ENCODE measurements at regions not wholly inside any gene's neighbourhood (a gene's known extent, or its start where the extent isn't known, plus 50 kb on each side); places are given as distances from the start of the nearest gene placed in this dataset.

DNA sequence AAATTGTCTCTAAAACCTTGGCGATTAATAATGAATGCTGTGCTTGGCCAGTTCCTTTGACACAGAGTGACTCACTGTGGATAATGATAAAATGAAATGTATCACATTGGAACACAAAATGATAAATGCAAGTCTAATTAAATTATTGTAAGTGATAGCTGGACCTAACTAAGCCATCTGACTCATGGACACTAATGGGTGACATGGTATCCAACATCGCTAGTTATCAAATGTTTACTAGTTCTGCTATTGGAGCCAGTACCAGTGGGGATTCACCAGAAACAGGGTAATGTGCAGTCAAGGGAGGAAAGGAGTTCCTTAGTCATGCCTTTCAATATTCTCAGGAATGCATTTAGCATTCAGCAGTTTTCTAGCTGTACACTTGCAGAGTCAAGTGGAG is 736.3 kb upstream of the ACVR2A start:
- intact Hi-C loops (cut with micrococcal nuclease) = no loop called here
- Histone ChIP-seq H3K9me3 (ENCODE audit: control insufficient read depth in 1 of 2, insufficient read depth in 1 of 2, low read depth in 1 of 2, low read length in 2 of 2) (no peaks in the 10 kb centered on the region), H3K36me3 (ENCODE audit: control insufficient read depth in 1 of 2, insufficient read depth in 2 of 2, low read length in 2 of 2) (no peaks in the 10 kb centered on the region), H3K79me2 (ENCODE audit: insufficient read depth, low read length) (no peaks in the 10 kb centered on the region), H2AFZ (ENCODE audit: low read depth, low read length, poor library complexity, severe bottlenecking) (no peak overlapping the region), H3K4me2 (ENCODE audit: low read length) (no peak overlapping the region), H4K20me1 (ENCODE audit: insufficient read depth) (no peaks in the 10 kb centered on the region), H3K4me3 (replicated peaks in 1 of 2; ENCODE audit: low read depth in 1 of 2, low read length in 2 of 2) (no peak overlapping the region), H3K9me2 (ENCODE audit: insufficient read depth) (no peaks in the 10 kb centered on the region), H3K27ac (ENCODE audit: low read depth, low read length) (no peak overlapping the region), H3K27me3 (ENCODE audit: insufficient read depth, low read length) (no peaks in the 10 kb centered on the region), H3K9ac (ENCODE audit: low read length) (no peak overlapping the region), H3K4me1 (ENCODE audit: control insufficient read depth in 1 of 2, insufficient read depth in 2 of 2, low read length in 2 of 2) (no peaks in the 10 kb centered on the region)
- BruUV-seq (replicated peaks) = no TSS peak
- no peak for TF ChIP-seq ELF1 (IDR thresholded peaks at IDR 0.05; ENCODE audit: borderline replicate concordance, low read depth)
- TF ChIP-seq SIN3A (IDR thresholded peaks at IDR 0.05; ENCODE audit: low read depth) = no peak
- no peak for TF ChIP-seq POLR2A (IDR thresholded peaks at IDR 0.05; ENCODE audit: borderline replicate concordance, extremely low read depth, insufficient read depth, insufficient read length)
- TF ChIP-seq EZH2 (IDR thresholded peaks at IDR 0.05) = no peak
- no peak for TF ChIP-seq ZBTB33 (IDR thresholded peaks at IDR 0.05; ENCODE audit: extremely low read depth, insufficient replicate concordance, low read length)
- TF ChIP-seq TCF7L2 (IDR thresholded peaks at IDR 0.05; ENCODE audit: borderline replicate concordance, extremely low read depth, insufficient read depth, insufficient read length) = no peak
- no peak for TF ChIP-seq JUND (IDR thresholded peaks at IDR 0.05)
- TF ChIP-seq, protein P1, sequence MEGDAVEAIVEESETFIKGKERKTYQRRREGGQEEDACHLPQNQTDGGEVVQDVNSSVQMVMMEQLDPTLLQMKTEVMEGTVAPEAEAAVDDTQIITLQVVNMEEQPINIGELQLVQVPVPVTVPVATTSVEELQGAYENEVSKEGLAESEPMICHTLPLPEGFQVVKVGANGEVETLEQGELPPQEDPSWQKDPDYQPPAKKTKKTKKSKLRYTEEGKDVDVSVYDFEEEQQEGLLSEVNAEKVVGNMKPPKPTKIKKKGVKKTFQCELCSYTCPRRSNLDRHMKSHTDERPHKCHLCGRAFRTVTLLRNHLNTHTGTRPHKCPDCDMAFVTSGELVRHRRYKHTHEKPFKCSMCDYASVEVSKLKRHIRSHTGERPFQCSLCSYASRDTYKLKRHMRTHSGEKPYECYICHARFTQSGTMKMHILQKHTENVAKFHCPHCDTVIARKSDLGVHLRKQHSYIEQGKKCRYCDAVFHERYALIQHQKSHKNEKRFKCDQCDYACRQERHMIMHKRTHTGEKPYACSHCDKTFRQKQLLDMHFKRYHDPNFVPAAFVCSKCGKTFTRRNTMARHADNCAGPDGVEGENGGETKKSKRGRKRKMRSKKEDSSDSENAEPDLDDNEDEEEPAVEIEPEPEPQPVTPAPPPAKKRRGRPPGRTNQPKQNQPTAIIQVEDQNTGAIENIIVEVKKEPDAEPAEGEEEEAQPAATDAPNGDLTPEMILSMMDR (IDR thresholded peaks at IDR 0.05 in 2 of 3, conservative IDR thresholded peaks at IDR 0.05 in 1 of 3; ENCODE audit: borderline replicate concordance in 1 of 3, insufficient read depth in 1 of 3, low read depth in 2 of 3, low read length in 2 of 3) = no peak
- TF ChIP-seq EZH2phosphoT487 (IDR thresholded peaks at IDR 0.05; ENCODE audit: borderline replicate concordance) = no peak
- no peak for TF ChIP-seq ZFX (IDR thresholded peaks at IDR 0.05)
- no peak for TF ChIP-seq RAD21 (IDR thresholded peaks at IDR 0.05; ENCODE audit: low read depth)
- TF ChIP-seq CBX3 (IDR thresholded peaks at IDR 0.05; ENCODE audit: low read depth) = no peak
- TF ChIP-seq MAX (IDR thresholded peaks at IDR 0.05) = no peak
- TF ChIP-seq FOSL1 (IDR thresholded peaks at IDR 0.05; ENCODE audit: low read depth) = no peak
- TF ChIP-seq ZNF274 (IDR thresholded peaks at IDR 0.05; ENCODE audit: low read depth, low read length) = no peak
- DNase-seq (ENCODE audit: low read depth, low spot score) (no peak), ATAC-seq (no peak)
- ChIA-PET POLR2A (no interaction called here), RAD21 (ENCODE audit: low non-redundant PET in 1 of 2, low total read pairs in 2 of 2, uncharacterized antibody in 2 of 2, unreplicated experiment in 2 of 2) (no interaction called here), CTCF (no interaction called here)
